GM12878 (cell line): ENCODE measurements at regions not wholly inside any gene's neighbourhood (a gene's known extent, or its start where the extent isn't known, plus 50 kb on each side); places are given as distances from the start of the nearest gene placed in this dataset.

ENCODE experiments used
- ATAC-seq: fragments of 200-7000 bp; cut with Tn5 transposase; 3 replicates; pipeline ENCODE4 v1.9.1; 2020; ENCODE audit warnings: mild to moderate bottlenecking, moderate library complexity
- BruUV-seq: library from RNA; stranded (reverse); fragments of 400-500 nt; replicated peaks from 2 replicates; lab custom pipeline; 2021; lab: Mats Ljungman, UMichigan
- CTCF ChIA-PET: fragments of 300-600 bp; sonication (Branson Sonifier 250); formaldehyde crosslinking; extraction: SDS; loops from one replicate; lab custom pipeline; 2021; ENCODE audit warnings: inconsistent platforms; lab: Yijun Ruan, JAX
- POLR2A ChIA-PET: fragments of 350-600 bp; formaldehyde crosslinking; extraction: SDS; loops from one replicate; lab custom pipeline; 2021; ENCODE audit warnings: inconsistent platforms; lab: Charles Lee
- RAD21 ChIA-PET: fragments of 300-600 bp; sonication (Branson Sonifier 250); formaldehyde crosslinking; loops from one replicate; lab custom pipeline; 2023; ENCODE audit warnings: antibody characterized with exemption; ENCODE audit not compliant: unreplicated experiment; lab: Charles Lee
- SMC1A ChIA-PET: fragments of 300-600 bp; sonication (Branson Sonifier 250); formaldehyde crosslinking; loops from one replicate; lab custom pipeline; 2023; ENCODE audit not compliant: unreplicated experiment, uncharacterized antibody; lab: Charles Lee
- DNase-seq: peaks from one replicate; pipeline ENCODE4 v3.0.0-alpha.2; 2011; ENCODE audit warnings: low read depth, low spot score
- FAIRE-seq: peaks from 3 replicates; lab custom pipeline; 2011; peaks lifted over from hg19 to GRCh38; lab: Jason Lieb, UNC
- H2AFZ ChIP-seq: 2 replicates; pipeline ENCODE4 v1.6.0; 2011; ENCODE audit warnings: low read depth, low read length, control low read depth; ENCODE audit not compliant: control insufficient read depth
- H3K27ac ChIP-seq: 2 replicates; pipeline ENCODE4 v1.5.1; 2011; ENCODE audit warnings: control low read depth; ENCODE audit not compliant: control insufficient read depth, insufficient read depth
- H3K27me3 ChIP-seq, 2 experiments: replicated peaks in 1 of 2; 2 replicates each; pipeline versions ENCODE4 v1.6.0 to v1.6.1; 2011; ENCODE audit warnings: low read length in 1 of 2; ENCODE audit not compliant: control insufficient read depth in 2 of 2, insufficient read depth in 2 of 2
- H3K36me3 ChIP-seq, 2 experiments: 2 replicates each; pipeline ENCODE4 v1.5.1; 2011; ENCODE audit warnings: low read length in 1 of 2; ENCODE audit not compliant: control insufficient read depth in 2 of 2, insufficient read depth in 2 of 2
- H3K4me1 ChIP-seq: 2 replicates; pipeline ENCODE4 v1.6.1; 2011; ENCODE audit warnings: mild to moderate bottlenecking, low read length, moderate library complexity, mixed read lengths; ENCODE audit not compliant: control insufficient read depth, insufficient read depth
- H3K4me2 ChIP-seq: 2 replicates; pipeline ENCODE4 v1.6.0; 2011; ENCODE audit warnings: control low read depth; ENCODE audit not compliant: control insufficient read depth, insufficient read depth
- H3K4me3 ChIP-seq: fragments of 200-600 bp; sonication (generic); 2 replicates; pipeline ENCODE4 v1.5.1; 2016
- H3K79me2 ChIP-seq: 2 replicates; pipeline ENCODE4 v1.6.0; 2011; ENCODE audit warnings: low read length; ENCODE audit not compliant: control insufficient read depth, insufficient read depth
- H3K9ac ChIP-seq: 2 replicates; pipeline ENCODE4 v1.8.0; 2011; ENCODE audit warnings: low read length, control low read depth, mixed read lengths; ENCODE audit not compliant: control insufficient read depth, insufficient read depth
- H3K9me3 ChIP-seq: replicated peaks from 3 replicates; pipeline ENCODE4 v1.5.1; 2011; ENCODE audit warnings: mild to moderate bottlenecking, low read length; ENCODE audit not compliant: control insufficient read depth, insufficient read depth
- H4K20me1 ChIP-seq: 2 replicates; pipeline ENCODE4 v1.6.0; 2011; ENCODE audit not compliant: control insufficient read depth, insufficient read depth
- ASH2L ChIP-seq: fragments of 300-600, 200-600 bp; sonication (generic); IDR thresholded peaks from 2 replicates; pipeline ENCODE4 v1.6.1; 2017; ENCODE audit warnings: low read depth, mild to moderate bottlenecking, borderline replicate concordance
- CEBPB ChIP-seq, 2 experiments: fragments of 150-350 bp in 1 of 2; IDR thresholded peaks; 2 replicates each; pipeline ENCODE4 v1.6.1; 2012 to 2014; ENCODE audit warnings: low read depth in 2 of 2, low read length in 2 of 2, borderline replicate concordance in 1 of 2, inconsistent platforms in 1 of 2
- CREB1 ChIP-seq: IDR thresholded peaks from 2 replicates; pipeline ENCODE4 v1.6.1; 2012; ENCODE audit warnings: low read depth, mild to moderate bottlenecking, inconsistent platforms
- CUX1 ChIP-seq: IDR thresholded peaks from 2 replicates; pipeline ENCODE4 v1.6.1; 2012; ENCODE audit warnings: improper control_type of control experiment, low read depth, low read length; ENCODE audit not compliant: insufficient replicate concordance
- HDAC2 ChIP-seq: fragments of 200-600 bp; sonication (generic); IDR thresholded peaks from 2 replicates; pipeline ENCODE4 v1.6.1; 2017
- KAT2A ChIP-seq: conservative IDR thresholded peaks from 2 replicates; pipeline ENCODE4 v1.6.1; 2011; ENCODE audit warnings: low read depth, low read length; ENCODE audit not compliant: control insufficient read depth
- LARP7 ChIP-seq: fragments of 450-650 bp; IDR thresholded peaks from 2 replicates; pipeline ENCODE4 v1.6.1; 2017; ENCODE audit warnings: mild to moderate bottlenecking
- MAX ChIP-seq: IDR thresholded peaks from 2 replicates; pipeline ENCODE4 v1.6.1; 2012; ENCODE audit warnings: low read depth, low read length, improper control_type of control experiment
- PBX3 ChIP-seq: IDR thresholded peaks from 2 replicates; pipeline ENCODE4 v1.6.1; 2011; ENCODE audit warnings: mild to moderate bottlenecking, low read depth, low read length, moderate library complexity; ENCODE audit not compliant: insufficient replicate concordance
- RFX5 ChIP-seq: IDR thresholded peaks from 2 replicates; pipeline ENCODE4 v1.6.1; 2011; ENCODE audit warnings: low read depth, low read length, improper control_type of control experiment
- SIX5 ChIP-seq: IDR thresholded peaks from 2 replicates; pipeline ENCODE4 v1.6.1; 2011; ENCODE audit warnings: mild to moderate bottlenecking, low read depth, low read length, moderate library complexity; ENCODE audit not compliant: severe bottlenecking
- YY1 ChIP-seq: IDR thresholded peaks from 2 replicates; pipeline ENCODE4 v1.6.1; 2011; ENCODE audit warnings: low read depth, mild to moderate bottlenecking, low read length
- WGBS: methylation state at CpG from one replicate; pipeline ENCODE4 v1.1.6; 2016; ENCODE audit warnings: low lambda C conversion rate; ENCODE audit not compliant: insufficient replicate concordance, insufficient coverage; ENCODE audit errors: missing lambda C conversion rate; 5-methylcytosine and 5-hydroxymethylcytosine counted together
- in situ Hi-C: fragments of 300-500 bp; cut with MboI; formaldehyde crosslinking; loops from 9 replicates; pipeline ENCODE4 v1.14.3; 2018; ENCODE audit warnings: mixed read lengths
- intact Hi-C: fragments of 100-400 bp; cut with micrococcal nuclease; formaldehyde crosslinking; loops from one replicate; pipeline ENCODE4 v1.14.2; 2022; ENCODE audit not compliant: unreplicated experiment

DNA sequence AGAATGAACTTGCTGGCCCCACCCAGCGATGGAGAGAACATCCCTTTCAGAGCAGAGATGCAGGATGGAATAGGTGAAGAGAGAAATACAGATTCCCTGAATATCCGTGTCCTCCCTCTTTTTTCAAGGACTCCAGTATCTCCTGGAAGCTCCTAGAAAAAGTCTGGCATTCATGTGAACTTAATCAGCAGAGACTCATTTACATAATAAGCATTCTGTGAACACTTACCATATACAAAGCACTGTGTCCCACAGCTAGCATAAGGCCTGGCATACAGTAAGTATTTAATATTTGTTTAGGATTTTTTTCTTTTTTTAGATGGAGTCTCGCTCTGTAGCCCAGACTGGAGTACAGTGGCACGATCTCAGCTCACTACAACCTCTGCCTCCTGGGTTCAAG lies 208.5 kb upstream of the RPL38 start:
- in situ Hi-C loops = no loop called here
- FAIRE-seq (no peak), ATAC-seq (no peak), DNase-seq (no peak)
- Histone ChIP-seq H3K9me3 (no peaks in the 10 kb centered on the region), H3K36me3 (no peaks in the 10 kb centered on the region), H3K79me2 (no peaks in the 10 kb centered on the region), H3K4me2 (no peak overlapping the region), H3K9ac (no peak overlapping the region), H3K4me1 (no peaks in the 10 kb centered on the region), H3K27me3 (no peaks in the 10 kb centered on the region; a peak in 1 of 4 replicates), H4K20me1 (no peaks in the 10 kb centered on the region), H3K4me3 (no peak overlapping the region), H2AFZ (no peak overlapping the region), H3K27ac (no peak overlapping the region)
- RAD21 ChIA-PET = no interaction called here
- SMC1A ChIA-PET = no interaction called here
- CTCF ChIA-PET = no interaction called here
- no TSS peak for BruUV-seq
- POLR2A ChIA-PET = no interaction called here
- no peak for TF ChIP-seq HDAC2
- no peak for TF ChIP-seq CREB1
- no peak for TF ChIP-seq LARP7
- no peak for TF ChIP-seq RFX5
- TF ChIP-seq KAT2A = no peak
- WGBS = 0% methylated on average over 4 of the region's 4 CpGs
- intact Hi-C loops = loop anchor here (10.0 kb wide), 1 partner anchor 180 kb away; no protein-coding TSS in a partner anchor

DNA sequence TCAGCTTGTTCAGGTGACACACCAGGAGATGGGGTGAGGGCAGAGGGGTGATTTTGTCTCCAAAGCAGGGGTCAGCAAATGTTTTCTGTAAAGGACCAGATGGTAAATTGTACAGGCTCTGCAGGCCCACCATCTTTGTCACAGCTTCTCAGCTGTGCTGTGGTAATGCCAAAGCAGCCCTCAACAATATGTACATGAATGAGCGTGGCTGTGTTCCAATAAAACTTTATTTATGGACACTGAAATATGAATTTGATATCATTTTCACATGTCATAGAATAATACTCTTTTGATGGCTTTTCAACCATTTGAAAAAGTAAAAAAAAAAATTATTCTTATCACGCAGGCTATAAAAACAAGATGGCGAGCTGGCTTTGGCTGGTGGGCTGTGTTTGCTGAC lies 206.4 kb upstream of the RPL38 start:
- WGBS = 31% methylated on average over 3 of the region's 3 CpGs
- Histone ChIP-seq H3K4me1 (no peaks in the 10 kb centered on the region), H3K9ac (no peak overlapping the region), H3K36me3 (no peaks in the 10 kb centered on the region), H3K4me2 (no peak overlapping the region), H3K4me3 (no peak overlapping the region), H2AFZ (no peak overlapping the region)
- in situ Hi-C loops (no loop called here), intact Hi-C loops (loop anchor here (10.0 kb wide), 1 partner anchor 178 kb away; no protein-coding TSS in a partner anchor)
- CTCF ChIA-PET = interaction anchor here (0.7 to 1.0 kb wide), 6 partner anchors 10 to 567 kb away, joined by 3 to 5 read pairs (median 3); no protein-coding TSS in a partner anchor
- ATAC-seq = no peak
- BruUV-seq = no TSS peak
- no peak for TF ChIP-seq SIX5
- no peak for TF ChIP-seq MAX
- no peak for TF ChIP-seq PBX3
- no peak for TF ChIP-seq CEBPB (IDR thresholded peaks at IDR 0.05; ENCODE audit: borderline replicate concordance in 1 of 2, low read depth in 2 of 2, low read length in 2 of 2)
- TF ChIP-seq CUX1 = no peak
- no peak for TF ChIP-seq ASH2L
- TF ChIP-seq YY1 = no peak
- TF ChIP-seq, all 136 proteins: peak for 0
- Histone ChIP-seq H4K20me1 (no peaks in the 10 kb centered on the region), H3K27me3 (no peaks in the 10 kb centered on the region), H3K27ac (no peak overlapping the region), H3K79me2 (no peaks in the 10 kb centered on the region), H3K9me3 (no peaks in the 10 kb centered on the region)
- DNase-seq = no peak
- POLR2A ChIA-PET = no interaction called here
- FAIRE-seq = no peak
- SMC1A ChIA-PET = no interaction called here
- RAD21 ChIA-PET = interaction anchor here (1.1 kb wide), 1 partner anchor 350 kb away, joined by 3 read pairs; no protein-coding TSS in a partner anchor
